HepG2 (cell line): ENCODE measurements at regions not wholly inside any gene's neighbourhood (a gene's known extent, or its start where the extent isn't known, plus 50 kb on each side); places are given as distances from the start of the nearest gene placed in this dataset.

Experiments
- BRD4 ChIP-seq: sonication (generic); formaldehyde crosslinking; IDR thresholded peaks from 2 replicates; pipeline ENCODE4 v1.4.0; 2020; ENCODE audit warnings: missing genetic modification reagents
- CREB3 ChIP-seq: sonication (generic); formaldehyde crosslinking; IDR thresholded peaks from 2 replicates; pipeline ENCODE4 v1.5.0; 2020; ENCODE audit warnings: missing genetic modification reagents
- ZBTB20 ChIP-seq: sonication (generic); formaldehyde crosslinking; IDR thresholded peaks from 2 replicates; pipeline ENCODE4 v1.8.1; 2023; ENCODE audit warnings: missing genetic modification reagents, low read depth, mild to moderate bottlenecking, borderline replicate concordance
- TF ChIP-seq, protein P1 (sequence below): sonication (generic); formaldehyde crosslinking; IDR thresholded peaks from 2 replicates; pipeline ENCODE4 v1.5.0; 2020; ENCODE audit warnings: mild to moderate bottlenecking, missing genetic modification reagents, moderate library complexity
- TF ChIP-seq, protein P2 (sequence below): IDR thresholded peaks from 2 replicates; pipeline ENCODE4 v1.6.1; 2012; ENCODE audit warnings: inconsistent platforms

DNA sequence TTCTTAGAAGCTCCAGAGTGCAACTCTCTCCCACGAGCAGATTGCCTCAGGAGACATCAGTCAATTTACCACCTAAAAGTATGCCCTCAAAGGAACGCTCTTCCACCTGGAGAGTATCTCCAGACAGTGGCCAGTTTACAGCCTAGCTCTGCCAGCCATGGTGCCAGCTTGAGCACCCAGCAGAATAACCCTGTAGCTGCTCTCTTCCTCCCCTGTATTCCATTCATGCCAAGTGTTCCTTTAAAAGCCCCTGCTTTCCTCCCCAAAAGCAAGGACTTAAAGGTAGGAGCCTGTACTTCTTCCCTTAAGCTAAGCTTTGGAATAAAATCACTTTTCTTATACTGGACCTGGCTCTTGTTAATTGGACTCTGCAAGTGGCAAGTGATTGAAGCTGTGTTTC is 245.4 kb upstream of the TMEM132C start:
- TF ChIP-seq BRD4 (CRISPR knock-in tag) (no peak), ZBTB20 (CRISPR knock-in tag) (no peak), CREB3 (CRISPR knock-in tag) (no peak)
- TF ChIP-seq, protein P1, sequence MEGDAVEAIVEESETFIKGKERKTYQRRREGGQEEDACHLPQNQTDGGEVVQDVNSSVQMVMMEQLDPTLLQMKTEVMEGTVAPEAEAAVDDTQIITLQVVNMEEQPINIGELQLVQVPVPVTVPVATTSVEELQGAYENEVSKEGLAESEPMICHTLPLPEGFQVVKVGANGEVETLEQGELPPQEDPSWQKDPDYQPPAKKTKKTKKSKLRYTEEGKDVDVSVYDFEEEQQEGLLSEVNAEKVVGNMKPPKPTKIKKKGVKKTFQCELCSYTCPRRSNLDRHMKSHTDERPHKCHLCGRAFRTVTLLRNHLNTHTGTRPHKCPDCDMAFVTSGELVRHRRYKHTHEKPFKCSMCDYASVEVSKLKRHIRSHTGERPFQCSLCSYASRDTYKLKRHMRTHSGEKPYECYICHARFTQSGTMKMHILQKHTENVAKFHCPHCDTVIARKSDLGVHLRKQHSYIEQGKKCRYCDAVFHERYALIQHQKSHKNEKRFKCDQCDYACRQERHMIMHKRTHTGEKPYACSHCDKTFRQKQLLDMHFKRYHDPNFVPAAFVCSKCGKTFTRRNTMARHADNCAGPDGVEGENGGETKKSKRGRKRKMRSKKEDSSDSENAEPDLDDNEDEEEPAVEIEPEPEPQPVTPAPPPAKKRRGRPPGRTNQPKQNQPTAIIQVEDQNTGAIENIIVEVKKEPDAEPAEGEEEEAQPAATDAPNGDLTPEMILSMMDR (CRISPR knock-in tag): no peak
- TF ChIP-seq, protein P2, sequence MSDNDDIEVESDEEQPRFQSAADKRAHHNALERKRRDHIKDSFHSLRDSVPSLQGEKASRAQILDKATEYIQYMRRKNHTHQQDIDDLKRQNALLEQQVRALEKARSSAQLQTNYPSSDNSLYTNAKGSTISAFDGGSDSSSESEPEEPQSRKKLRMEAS: no peak
